Gastroesophageal sphincter (tissue), 4 donors: ENCODE measurements at regions not wholly inside any gene's neighbourhood (a gene's known extent, or its start where the extent isn't known, plus 50 kb on each side); places are given as distances from the start of the nearest gene placed in this dataset.

Experiments used
- ATAC-seq: fragments of 150-250 bp; one replicate; pipeline ENCODE4 v1.9.1; 2016; ENCODE audit warnings: mild to moderate bottlenecking, moderate library complexity
- H3K27ac ChIP-seq, 4 donors: fragments of 200-600 bp; sonication (generic) in 3 of 4; 1 replicate in 3 of 4; 2 replicates in 1 of 4; pipeline ENCODE4 v1.5.1; 2016 to 2019
- H3K27me3 ChIP-seq: fragments of 200-600 bp; sonication (generic); one replicate; pipeline ENCODE4 v1.5.1; 2019
- H3K36me3 ChIP-seq, 2 donors: fragments of 200-600 bp; sonication (generic); one replicate each; pipeline ENCODE4 v1.5.1; 2019; ENCODE audit warnings: control low read depth in 1 of 2
- H3K4me1 ChIP-seq, 3 donors: fragments of 200-600 bp; sonication (generic); 1 replicate in 2 of 3; 2 replicates in 1 of 3; pipeline ENCODE4 v1.5.1; 2016 to 2019; ENCODE audit warnings: control low read depth in 2 of 3
- H3K4me3 ChIP-seq, 2 donors: fragments of 200-600 bp; sonication (generic); one replicate each; pipeline ENCODE4 v1.5.1; 2019; ENCODE audit warnings: mild to moderate bottlenecking in 1 of 2, moderate library complexity in 1 of 2
- H3K9me3 ChIP-seq, 3 donors: fragments of 200-600 bp; sonication (generic); one replicate each; pipeline ENCODE4 v1.5.1; 2017 to 2019; ENCODE audit warnings: control low read depth in 2 of 3
- EP300 ChIP-seq: sonication (generic); formaldehyde crosslinking; IDR thresholded peaks from one replicate; pipeline ENCODE4 v1.6.1; 2017; ENCODE audit warnings: antibody characterized with exemption, mild to moderate bottlenecking
- POLR2A ChIP-seq, 2 donors: fragments of 450-650 bp; IDR thresholded peaks; one replicate each; pipeline ENCODE4 v1.6.1; 2017; ENCODE audit warnings: antibody characterized with exemption in 2 of 2, mild to moderate bottlenecking in 2 of 2, moderate library complexity in 1 of 2
- POLR2AphosphoS5 ChIP-seq: sonication (generic); formaldehyde crosslinking; IDR thresholded peaks from one replicate; pipeline ENCODE4 v1.6.1; 2017; ENCODE audit warnings: antibody characterized with exemption
- WGBS, 2 donors: methylation state at CpG; one replicate each; pipeline ENCODE4 v1.1.5; 2018; ENCODE audit warnings: low coverage in 1 of 2; 5-methylcytosine and 5-hydroxymethylcytosine counted together
- TF ChIP-seq, protein P1 (sequence below), 4 experiments: fragments of 200-600 bp in 2 of 4; fragments of 450-650 bp in 2 of 4; sonication (generic) in 1 of 4; IDR thresholded peaks; one replicate each; pipeline ENCODE4 v1.5.1; 2017 to 2019; ENCODE audit warnings: antibody characterized with exemption in 4 of 4, mild to moderate bottlenecking in 2 of 4, moderate library complexity in 2 of 4

DNA sequence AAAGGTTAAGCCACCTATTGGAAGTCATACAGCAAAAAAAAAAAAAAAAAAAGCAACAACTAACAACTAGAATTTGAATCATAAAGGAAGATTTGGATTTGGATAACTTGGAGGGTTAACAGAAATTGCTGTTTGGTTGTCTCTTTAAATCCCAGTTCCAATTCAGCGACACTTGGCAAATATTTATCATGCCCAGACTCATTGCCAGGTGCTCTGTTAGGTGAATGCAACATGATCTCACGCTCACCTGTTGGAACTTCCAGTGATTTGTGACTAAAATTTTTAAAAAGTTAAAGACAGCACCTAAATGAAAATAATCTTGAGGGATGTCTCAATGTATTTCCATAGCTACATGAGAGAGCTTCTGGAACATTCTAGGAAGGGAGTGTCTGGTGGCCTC lies 103.7 kb downstream of the TBX3 start:
- 63 to 92% methylated on average over 2 of the region's 2 CpGs for WGBS, 2 donors
- H3K27ac ChIP-seq: no peak overlapping the region

DNA sequence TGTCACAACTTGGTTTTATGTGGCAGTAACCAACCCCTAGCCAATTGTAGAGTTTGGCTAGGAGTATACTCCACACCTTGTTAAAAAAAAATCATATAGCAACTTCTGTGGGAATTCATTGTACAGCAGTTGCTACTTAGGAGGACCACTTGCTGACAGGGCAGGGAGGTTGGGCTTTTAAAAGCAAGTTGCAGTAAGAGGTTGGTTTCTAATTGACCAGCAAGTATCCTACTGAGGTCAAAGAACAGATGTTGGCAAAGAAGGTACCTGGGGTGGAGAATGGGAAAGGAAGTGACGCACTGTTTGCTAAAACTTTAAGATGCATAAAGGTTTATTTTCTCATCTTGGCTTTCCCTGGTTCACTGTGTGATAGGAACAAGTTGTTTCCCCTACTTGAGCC lies 104.6 kb downstream of the TBX3 start:
- H3K36me3 ChIP-seq: no peaks in the 10 kb centered on the region
- no peaks in the 10 kb centered on the region for H3K4me1 ChIP-seq
- H3K27ac ChIP-seq: no peak overlapping the region
- no peak for TF ChIP-seq POLR2AphosphoS5
- TF ChIP-seq EP300: no peak
- no peak for TF ChIP-seq POLR2A (IDR thresholded peaks at IDR 0.05)
- 44 to 100% methylated on average over 1 of the region's 1 CpG for WGBS, 2 donors
- no peaks in the 10 kb centered on the region for H3K9me3 ChIP-seq
- no peak for ATAC-seq
- H3K27me3 ChIP-seq: peaks cover 30% of the 10 kb centered on the region
- H3K4me3 ChIP-seq: no peak overlapping the region

More for the DNA sequence above, 103.7 kb downstream of the TBX3 start:
- no peak for ATAC-seq
- Histone ChIP-seq H3K27me3 (peaks cover 30% of the 10 kb centered on the region), H3K4me3 (no peak overlapping the region), H3K4me1 (no peaks in the 10 kb centered on the region), H3K36me3 (no peaks in the 10 kb centered on the region), H3K9me3 (no peaks in the 10 kb centered on the region)
- TF ChIP-seq, protein P1, sequence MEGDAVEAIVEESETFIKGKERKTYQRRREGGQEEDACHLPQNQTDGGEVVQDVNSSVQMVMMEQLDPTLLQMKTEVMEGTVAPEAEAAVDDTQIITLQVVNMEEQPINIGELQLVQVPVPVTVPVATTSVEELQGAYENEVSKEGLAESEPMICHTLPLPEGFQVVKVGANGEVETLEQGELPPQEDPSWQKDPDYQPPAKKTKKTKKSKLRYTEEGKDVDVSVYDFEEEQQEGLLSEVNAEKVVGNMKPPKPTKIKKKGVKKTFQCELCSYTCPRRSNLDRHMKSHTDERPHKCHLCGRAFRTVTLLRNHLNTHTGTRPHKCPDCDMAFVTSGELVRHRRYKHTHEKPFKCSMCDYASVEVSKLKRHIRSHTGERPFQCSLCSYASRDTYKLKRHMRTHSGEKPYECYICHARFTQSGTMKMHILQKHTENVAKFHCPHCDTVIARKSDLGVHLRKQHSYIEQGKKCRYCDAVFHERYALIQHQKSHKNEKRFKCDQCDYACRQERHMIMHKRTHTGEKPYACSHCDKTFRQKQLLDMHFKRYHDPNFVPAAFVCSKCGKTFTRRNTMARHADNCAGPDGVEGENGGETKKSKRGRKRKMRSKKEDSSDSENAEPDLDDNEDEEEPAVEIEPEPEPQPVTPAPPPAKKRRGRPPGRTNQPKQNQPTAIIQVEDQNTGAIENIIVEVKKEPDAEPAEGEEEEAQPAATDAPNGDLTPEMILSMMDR (IDR thresholded peaks at IDR 0.05): no peak
- no peak for TF ChIP-seq POLR2AphosphoS5
- no peak for TF ChIP-seq EP300
- TF ChIP-seq POLR2A (IDR thresholded peaks at IDR 0.05): no peak

DNA sequence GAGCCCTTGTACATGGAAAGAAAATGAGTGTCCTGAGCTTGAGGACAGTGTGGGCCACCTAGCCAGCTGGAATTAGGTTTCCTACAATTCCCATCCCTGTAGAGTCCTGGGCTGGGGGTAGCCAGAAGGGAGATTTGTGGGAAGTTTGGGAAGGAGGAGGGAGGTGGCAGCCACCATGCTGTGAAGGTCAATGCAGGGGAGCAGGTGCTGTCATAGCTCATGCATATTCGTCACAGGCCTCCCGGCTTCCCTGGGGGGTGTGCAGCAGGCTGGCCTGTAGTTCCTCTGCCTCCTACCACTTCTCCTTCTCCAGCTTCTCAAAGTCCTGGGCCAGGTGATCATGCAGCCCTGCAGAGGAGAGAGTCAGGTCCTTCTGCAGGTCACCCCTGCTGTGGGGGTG lies 121.3 kb downstream of the TBX3 start:
- Histone ChIP-seq H3K27ac (no peak overlapping the region), H3K4me3 (no peak overlapping the region), H3K4me1 (no peaks in the 10 kb centered on the region), H3K27me3 (peaks cover under 1% of the 10 kb centered on the region), H3K36me3 (no peaks in the 10 kb centered on the region), H3K9me3 (no peaks in the 10 kb centered on the region)
- 70% methylated on average over 2 of the region's 2 CpGs; no CpG with 5 or more reads in 1 of the 2 donors for WGBS, 2 donors
- no peak for ATAC-seq
- no peak for TF ChIP-seq POLR2AphosphoS5
- TF ChIP-seq POLR2A (IDR thresholded peaks at IDR 0.05): no peak
- TF ChIP-seq, protein P1 (IDR thresholded peaks at IDR 0.05): no peak
- no peak for TF ChIP-seq EP300

DNA sequence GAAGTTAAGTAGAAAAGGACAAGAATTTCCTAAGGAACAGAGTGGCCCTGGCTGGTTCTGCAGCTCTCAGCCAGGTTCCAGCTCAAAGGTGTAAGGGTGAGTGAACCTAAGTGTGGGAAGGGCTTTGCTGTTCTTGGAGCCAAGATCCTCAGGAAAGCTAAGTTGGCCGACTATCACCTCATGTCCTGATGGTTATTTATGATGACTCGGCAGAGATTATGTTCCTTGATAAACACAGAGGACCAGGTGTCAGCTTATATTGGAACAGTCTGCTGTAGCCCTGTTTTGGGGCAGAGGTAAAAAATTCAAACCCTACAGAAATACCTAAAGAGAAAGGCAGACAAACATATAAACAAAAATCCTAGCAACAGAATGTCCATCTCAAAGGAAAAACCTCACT lies 128.5 kb downstream of the TBX3 start:
- no peak for ATAC-seq
- no peaks in the 10 kb centered on the region for H3K4me1 ChIP-seq
- H3K36me3 ChIP-seq: no peaks in the 10 kb centered on the region
- no peaks in the 10 kb centered on the region for H3K9me3 ChIP-seq
- WGBS, 2 donors: 14 to 60% methylated on average over 1 to 2 of the region's 2 CpGs
- H3K27ac ChIP-seq: no peak overlapping the region
- TF ChIP-seq EP300: no peak
- TF ChIP-seq, protein P1 (IDR thresholded peaks at IDR 0.05): no peak
- TF ChIP-seq POLR2A (IDR thresholded peaks at IDR 0.05): no peak
- no peak for TF ChIP-seq POLR2AphosphoS5
- no peak overlapping the region for H3K4me3 ChIP-seq
- H3K27me3 ChIP-seq: peaks cover 20% of the 10 kb centered on the region

DNA sequence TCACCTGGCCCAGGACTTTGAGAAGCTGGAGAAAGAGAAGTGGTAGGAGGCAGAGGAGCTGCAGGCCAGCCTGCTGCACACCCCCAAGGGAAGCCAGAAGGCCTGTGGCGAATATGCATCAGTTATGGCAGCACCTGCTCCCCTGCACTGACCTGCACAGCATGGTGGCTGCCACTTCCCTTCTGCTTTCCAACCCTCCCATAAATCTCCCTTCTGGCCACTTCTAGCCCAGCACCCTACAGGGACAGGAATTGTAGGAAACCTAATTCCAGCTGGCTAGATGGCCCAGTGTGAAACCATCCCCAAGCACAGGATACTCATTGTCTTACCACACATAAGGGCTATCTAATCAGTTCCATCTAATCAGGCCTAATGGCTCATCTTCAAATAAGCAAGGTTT lies 136.3 kb downstream of the TBX3 start:
- no peaks in the 10 kb centered on the region for H3K9me3 ChIP-seq
- H3K4me3 ChIP-seq: no peak overlapping the region
- peaks cover 6% of the 10 kb centered on the region for H3K27me3 ChIP-seq
- no peak overlapping the region for H3K27ac ChIP-seq
- TF ChIP-seq EP300: no peak
- no peak for TF ChIP-seq POLR2A (IDR thresholded peaks at IDR 0.05)
- TF ChIP-seq, protein P1 (IDR thresholded peaks at IDR 0.05): no peak
- TF ChIP-seq POLR2AphosphoS5: no peak
- 80% methylated on average over 1 of the region's 1 CpG; no CpG with 5 or more reads in 1 of the 2 donors for WGBS, 2 donors
- no peaks in the 10 kb centered on the region for H3K4me1 ChIP-seq
- ATAC-seq: no peak
- H3K36me3 ChIP-seq: no peaks in the 10 kb centered on the region
